Adrenal gland (tissue), 5 donors: ENCODE measurements at regions not wholly inside any gene's neighbourhood (a gene's known extent, or its start where the extent isn't known, plus 50 kb on each side); places are given as distances from the start of the nearest gene placed in this dataset.
"Not testable (repeated sequence)": the region's sequence is repeated elsewhere in the genome, so short reads cannot be mapped to it uniquely, and the experiment has no call there.

ENCODE experiments used
- POLR2A ChIP-seq, 2 donors: fragments of 450-650 bp; IDR thresholded peaks; one replicate each; pipeline ENCODE4 v1.6.1; 2017; ENCODE audit warnings: antibody characterized with exemption in 2 of 2, mild to moderate bottlenecking in 2 of 2, moderate library complexity in 1 of 2
- TF ChIP-seq, protein P1 (sequence below), 6 experiments: fragments of 450-650 bp in 4 of 6; fragments of 200-600 bp in 2 of 6; sonication (generic) in 1 of 6; IDR thresholded peaks; 1 replicate in 5 of 6; 2 replicates in 1 of 6; pipeline versions ENCODE4 v1.5.1 to v1.8.0; 2016 to 2021; ENCODE audit warnings: antibody characterized with exemption in 6 of 6, mild to moderate bottlenecking in 2 of 6, moderate library complexity in 1 of 6
- donor health status: DM: no; HTN: no; CAD: no.

DNA sequence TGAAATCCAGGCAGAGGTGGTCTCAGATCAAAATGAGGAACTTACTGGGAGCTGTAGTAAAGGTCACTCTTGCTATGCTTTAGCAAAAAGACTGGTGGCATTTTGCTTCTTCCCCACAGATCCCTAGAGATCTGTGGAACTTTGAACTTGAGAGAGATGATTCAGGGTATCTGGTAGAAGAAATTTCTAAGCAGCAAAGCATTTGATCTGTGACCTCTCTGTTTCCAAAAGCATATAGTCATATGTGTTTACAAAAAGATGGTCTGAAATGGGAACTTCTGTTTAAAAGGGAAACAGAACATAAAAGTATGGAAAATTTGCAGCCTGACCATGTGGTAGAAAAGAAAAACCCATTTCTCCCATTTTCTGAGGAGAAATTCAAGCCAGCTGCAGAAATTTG lies 196.2 kb upstream of the PDZRN3 start:
- TF ChIP-seq, protein P1, sequence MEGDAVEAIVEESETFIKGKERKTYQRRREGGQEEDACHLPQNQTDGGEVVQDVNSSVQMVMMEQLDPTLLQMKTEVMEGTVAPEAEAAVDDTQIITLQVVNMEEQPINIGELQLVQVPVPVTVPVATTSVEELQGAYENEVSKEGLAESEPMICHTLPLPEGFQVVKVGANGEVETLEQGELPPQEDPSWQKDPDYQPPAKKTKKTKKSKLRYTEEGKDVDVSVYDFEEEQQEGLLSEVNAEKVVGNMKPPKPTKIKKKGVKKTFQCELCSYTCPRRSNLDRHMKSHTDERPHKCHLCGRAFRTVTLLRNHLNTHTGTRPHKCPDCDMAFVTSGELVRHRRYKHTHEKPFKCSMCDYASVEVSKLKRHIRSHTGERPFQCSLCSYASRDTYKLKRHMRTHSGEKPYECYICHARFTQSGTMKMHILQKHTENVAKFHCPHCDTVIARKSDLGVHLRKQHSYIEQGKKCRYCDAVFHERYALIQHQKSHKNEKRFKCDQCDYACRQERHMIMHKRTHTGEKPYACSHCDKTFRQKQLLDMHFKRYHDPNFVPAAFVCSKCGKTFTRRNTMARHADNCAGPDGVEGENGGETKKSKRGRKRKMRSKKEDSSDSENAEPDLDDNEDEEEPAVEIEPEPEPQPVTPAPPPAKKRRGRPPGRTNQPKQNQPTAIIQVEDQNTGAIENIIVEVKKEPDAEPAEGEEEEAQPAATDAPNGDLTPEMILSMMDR (IDR thresholded peaks at IDR 0.05): not testable (repeated sequence)
- not testable (repeated sequence) for TF ChIP-seq POLR2A (IDR thresholded peaks at IDR 0.05)
